ENCODE measurements at regions not wholly inside any gene's neighbourhood (a gene's known extent, or its start where the extent isn't known, plus 50 kb on each side); places are given as distances from the start of the nearest gene placed in this dataset.

DNA sequence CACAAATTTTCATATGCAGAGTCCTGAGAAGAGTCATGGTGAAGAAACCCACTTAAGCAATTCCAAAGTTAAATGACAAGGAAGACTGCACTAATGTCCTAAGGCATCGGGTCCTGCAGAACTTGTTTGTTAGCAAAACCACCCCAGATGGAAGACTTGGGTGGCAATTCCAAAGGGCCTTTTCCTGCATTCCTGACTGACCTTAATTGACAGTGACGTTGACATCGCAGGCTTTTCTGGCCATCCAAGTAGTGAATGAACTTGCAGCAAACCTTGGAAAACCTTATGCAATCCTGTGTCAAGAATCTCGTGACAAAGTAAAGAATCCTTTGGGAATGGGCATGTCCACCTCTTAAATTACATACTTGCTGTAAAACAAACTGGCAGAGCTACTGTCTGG, 112.5 kb upstream of the SH3BP4 start:
- TF ChIP-seq CTCF (IDR thresholded peaks at IDR 0.05), result no peak

- no peak for TF ChIP-seq CTCF (IDR thresholded peaks at IDR 0.05)
Measured at GRCh38 chr2:234836271-234836670, 115.5 kb upstream of the SH3BP4 start.

- TF ChIP-seq CTCF (IDR thresholded peaks at IDR 0.05), result no peak
Measured at GRCh38 chr2:234835738-234836137, 116.1 kb upstream of the SH3BP4 start.

GRCh38 chr2:234834228-234834923, 117.4 kb upstream of the SH3BP4 start:
- TF ChIP-seq CTCF (IDR thresholded peaks at IDR 0.05), result no peak

DNA sequence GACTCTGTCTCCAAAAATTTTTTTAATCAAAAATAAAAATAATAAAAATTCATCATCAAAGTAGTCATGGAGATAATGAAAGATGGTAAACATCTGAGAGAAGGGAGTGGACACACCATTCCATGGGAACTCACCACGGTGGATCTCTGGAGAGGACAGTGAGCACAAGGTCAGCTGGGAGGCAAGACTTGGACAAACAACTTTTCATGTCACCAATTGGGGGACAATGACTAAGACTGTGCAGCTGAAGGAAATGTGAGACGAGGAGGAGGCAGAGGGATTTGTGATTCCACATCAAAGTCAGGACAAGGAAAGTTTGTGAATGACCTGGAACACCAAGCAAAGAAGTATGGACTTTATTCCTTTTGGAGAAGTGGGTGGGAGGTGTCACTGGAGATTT, 121.0 kb upstream of the SH3BP4 start:
- no peak for TF ChIP-seq CTCF (IDR thresholded peaks at IDR 0.05)

GRCh38 chr2:234829074-234829455, 122.8 kb upstream of the SH3BP4 start:
- TF ChIP-seq CTCF (IDR thresholded peaks at IDR 0.05), result no peak

- TF ChIP-seq CTCF (IDR thresholded peaks at IDR 0.05), result no peak
Measured at GRCh38 chr2:234828382-234829073, 123.3 kb upstream of the SH3BP4 start.
